SU-DHL-6 (cell line): ENCODE measurements at regions not wholly inside any gene's neighbourhood (a gene's known extent, or its start where the extent isn't known, plus 50 kb on each side); places are given as distances from the start of the nearest gene placed in this dataset.

Experiments
- EZH2phosphoT487 ChIP-seq: fragments of 200-600 bp; sonication (generic), shearing (Covaris generic); conservative IDR thresholded peaks from 2 replicates; pipeline ENCODE4 v1.6.1; 2018; ENCODE audit warnings: mild to moderate bottlenecking, antibody characterized with exemption, low read length, moderate library complexity, mixed read lengths
- TF ChIP-seq, protein P1 (sequence below): fragments of 200-600 bp; sonication (generic); IDR thresholded peaks from one replicate; pipeline ENCODE4 v1.5.1; 2017; ENCODE audit warnings: antibody characterized with exemption, mild to moderate bottlenecking, low read length, moderate library complexity; ENCODE audit not compliant: insufficient read depth, poor library complexity, severe bottlenecking

DNA sequence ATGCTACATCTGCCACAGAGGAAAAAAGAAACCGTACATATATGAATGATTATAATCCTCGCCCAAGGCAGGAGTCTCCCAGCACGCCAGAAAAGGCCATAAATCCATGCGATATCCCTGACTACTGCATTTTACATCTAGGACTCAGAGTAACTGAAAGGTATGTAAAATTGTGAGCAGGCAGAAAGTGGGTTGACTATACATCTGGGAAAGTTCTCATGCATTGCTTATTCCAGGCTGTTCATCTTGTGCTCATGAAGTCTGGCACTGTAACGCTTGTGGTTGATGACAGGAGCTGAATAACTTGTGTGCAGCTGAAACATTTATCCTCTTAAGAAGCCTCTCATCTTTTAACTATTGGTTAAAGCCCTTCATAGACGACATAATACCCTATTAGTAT, 193.4 kb upstream of the STEAP4 start:
- TF ChIP-seq, protein P1, sequence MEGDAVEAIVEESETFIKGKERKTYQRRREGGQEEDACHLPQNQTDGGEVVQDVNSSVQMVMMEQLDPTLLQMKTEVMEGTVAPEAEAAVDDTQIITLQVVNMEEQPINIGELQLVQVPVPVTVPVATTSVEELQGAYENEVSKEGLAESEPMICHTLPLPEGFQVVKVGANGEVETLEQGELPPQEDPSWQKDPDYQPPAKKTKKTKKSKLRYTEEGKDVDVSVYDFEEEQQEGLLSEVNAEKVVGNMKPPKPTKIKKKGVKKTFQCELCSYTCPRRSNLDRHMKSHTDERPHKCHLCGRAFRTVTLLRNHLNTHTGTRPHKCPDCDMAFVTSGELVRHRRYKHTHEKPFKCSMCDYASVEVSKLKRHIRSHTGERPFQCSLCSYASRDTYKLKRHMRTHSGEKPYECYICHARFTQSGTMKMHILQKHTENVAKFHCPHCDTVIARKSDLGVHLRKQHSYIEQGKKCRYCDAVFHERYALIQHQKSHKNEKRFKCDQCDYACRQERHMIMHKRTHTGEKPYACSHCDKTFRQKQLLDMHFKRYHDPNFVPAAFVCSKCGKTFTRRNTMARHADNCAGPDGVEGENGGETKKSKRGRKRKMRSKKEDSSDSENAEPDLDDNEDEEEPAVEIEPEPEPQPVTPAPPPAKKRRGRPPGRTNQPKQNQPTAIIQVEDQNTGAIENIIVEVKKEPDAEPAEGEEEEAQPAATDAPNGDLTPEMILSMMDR: no peak
- TF ChIP-seq EZH2phosphoT487: no peak
